ENCODE measurements at regions not wholly inside any gene's neighbourhood (a gene's known extent, or its start where the extent isn't known, plus 50 kb on each side); places are given as distances from the start of the nearest gene placed in this dataset.

GRCh38 chr6:105739764-105740163 lies 336.9 kb upstream of the PREP start:
- TF ChIP-seq, protein P1, sequence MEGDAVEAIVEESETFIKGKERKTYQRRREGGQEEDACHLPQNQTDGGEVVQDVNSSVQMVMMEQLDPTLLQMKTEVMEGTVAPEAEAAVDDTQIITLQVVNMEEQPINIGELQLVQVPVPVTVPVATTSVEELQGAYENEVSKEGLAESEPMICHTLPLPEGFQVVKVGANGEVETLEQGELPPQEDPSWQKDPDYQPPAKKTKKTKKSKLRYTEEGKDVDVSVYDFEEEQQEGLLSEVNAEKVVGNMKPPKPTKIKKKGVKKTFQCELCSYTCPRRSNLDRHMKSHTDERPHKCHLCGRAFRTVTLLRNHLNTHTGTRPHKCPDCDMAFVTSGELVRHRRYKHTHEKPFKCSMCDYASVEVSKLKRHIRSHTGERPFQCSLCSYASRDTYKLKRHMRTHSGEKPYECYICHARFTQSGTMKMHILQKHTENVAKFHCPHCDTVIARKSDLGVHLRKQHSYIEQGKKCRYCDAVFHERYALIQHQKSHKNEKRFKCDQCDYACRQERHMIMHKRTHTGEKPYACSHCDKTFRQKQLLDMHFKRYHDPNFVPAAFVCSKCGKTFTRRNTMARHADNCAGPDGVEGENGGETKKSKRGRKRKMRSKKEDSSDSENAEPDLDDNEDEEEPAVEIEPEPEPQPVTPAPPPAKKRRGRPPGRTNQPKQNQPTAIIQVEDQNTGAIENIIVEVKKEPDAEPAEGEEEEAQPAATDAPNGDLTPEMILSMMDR (IDR thresholded peaks at IDR 0.05): no peak
- TF ChIP-seq POLR2A (IDR thresholded peaks at IDR 0.05): no peak

DNA sequence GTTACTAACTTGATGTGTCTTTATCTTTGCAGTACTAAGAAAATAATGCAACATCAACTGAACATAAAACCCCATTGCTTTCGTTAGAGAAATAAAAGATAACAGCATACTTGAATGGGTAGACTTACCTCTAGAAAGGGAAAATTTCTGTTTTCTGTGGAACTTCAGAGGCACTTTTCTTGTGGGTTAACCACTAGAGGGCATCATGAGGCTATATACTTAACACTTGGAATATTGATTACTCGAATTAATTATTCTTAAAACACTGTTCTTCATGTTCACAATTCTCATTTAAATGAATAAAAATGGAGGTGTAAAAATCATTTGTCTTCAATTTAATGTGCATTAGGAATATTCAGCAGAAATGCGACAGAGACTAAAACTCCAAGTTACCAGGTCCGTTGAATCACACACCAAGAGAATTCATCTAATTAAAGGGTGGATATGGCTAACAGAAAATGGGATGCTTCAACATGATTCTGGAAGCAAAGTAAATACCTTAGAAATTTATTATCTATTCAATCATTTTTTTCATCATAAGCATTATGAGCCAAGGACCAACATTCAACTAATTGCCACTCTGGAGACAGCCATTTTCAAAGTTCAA lies 330.8 kb upstream of the PREP start:
- no peak overlapping the region for H3K4me3 ChIP-seq
- DNase-seq: no peak
- H3K27me3 ChIP-seq: no peaks in the 10 kb centered on the region
- intact Hi-C loops (cut with DNase I; ENCODE audit: low total_unique reads): no loop called here
- peak overlapping the region; percentile 3 to 8 for H3K27ac ChIP-seq
- H3K4me1 ChIP-seq: peaks cover 0 to 4% of the 10 kb centered on the region in 2 donors
- H3K9me3 ChIP-seq: no peaks in the 10 kb centered on the region
- no peak for TF ChIP-seq POLR2A (IDR thresholded peaks at IDR 0.05)
- TF ChIP-seq, protein P1 (IDR thresholded peaks at IDR 0.05): peak; percentile 32 to 40 (median 36)
- H3K36me3 ChIP-seq: no peaks in the 10 kb centered on the region

More at GRCh38 chr6:105739764-105740163, 336.9 kb upstream of the PREP start:
- intact Hi-C loops (cut with DNase I; ENCODE audit: low total_unique reads): no loop called here
- Histone ChIP-seq H3K4me3 (no peak overlapping the region), H3K27me3 (no peaks in the 10 kb centered on the region), H3K36me3 (no peaks in the 10 kb centered on the region), H3K4me1 (no peaks in the 10 kb centered on the region), H3K9me3 (no peaks in the 10 kb centered on the region), H3K27ac (peak overlapping the region; percentile 34 to 53)
- no peak for DNase-seq

DNA sequence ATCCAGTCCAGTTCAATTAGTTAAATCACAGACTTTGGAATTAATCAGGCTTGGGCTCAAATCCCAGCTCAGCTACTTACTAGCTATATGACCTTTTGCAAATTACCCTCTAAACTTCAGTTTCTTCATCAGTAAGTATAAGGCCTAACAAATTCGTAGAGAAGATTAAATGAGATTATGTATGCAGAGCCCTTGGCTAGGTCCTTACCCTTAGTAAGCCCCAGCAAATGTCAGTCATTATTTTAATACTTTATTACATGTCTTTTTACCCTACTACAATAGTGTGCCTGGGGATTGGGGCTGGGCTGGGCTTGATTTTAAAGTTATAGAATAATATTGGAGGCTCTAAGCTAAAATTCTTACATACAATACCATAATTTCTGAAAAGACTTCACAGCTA lies 326.1 kb upstream of the PREP start:
- Histone ChIP-seq H3K36me3 (no peaks in the 10 kb centered on the region), H3K27me3 (no peaks in the 10 kb centered on the region), H3K4me3 (no peak overlapping the region), H3K4me1 (peaks cover 0 to 4% of the 10 kb centered on the region in 2 donors), H3K9me3 (no peaks in the 10 kb centered on the region), H3K27ac (no peak overlapping the region)
- intact Hi-C loops (cut with DNase I; ENCODE audit: low total_unique reads): no loop called here
- TF ChIP-seq, protein P1 (IDR thresholded peaks at IDR 0.05): no peak
- no peak for TF ChIP-seq POLR2A (IDR thresholded peaks at IDR 0.05)
- DNase-seq: no peak

DNA sequence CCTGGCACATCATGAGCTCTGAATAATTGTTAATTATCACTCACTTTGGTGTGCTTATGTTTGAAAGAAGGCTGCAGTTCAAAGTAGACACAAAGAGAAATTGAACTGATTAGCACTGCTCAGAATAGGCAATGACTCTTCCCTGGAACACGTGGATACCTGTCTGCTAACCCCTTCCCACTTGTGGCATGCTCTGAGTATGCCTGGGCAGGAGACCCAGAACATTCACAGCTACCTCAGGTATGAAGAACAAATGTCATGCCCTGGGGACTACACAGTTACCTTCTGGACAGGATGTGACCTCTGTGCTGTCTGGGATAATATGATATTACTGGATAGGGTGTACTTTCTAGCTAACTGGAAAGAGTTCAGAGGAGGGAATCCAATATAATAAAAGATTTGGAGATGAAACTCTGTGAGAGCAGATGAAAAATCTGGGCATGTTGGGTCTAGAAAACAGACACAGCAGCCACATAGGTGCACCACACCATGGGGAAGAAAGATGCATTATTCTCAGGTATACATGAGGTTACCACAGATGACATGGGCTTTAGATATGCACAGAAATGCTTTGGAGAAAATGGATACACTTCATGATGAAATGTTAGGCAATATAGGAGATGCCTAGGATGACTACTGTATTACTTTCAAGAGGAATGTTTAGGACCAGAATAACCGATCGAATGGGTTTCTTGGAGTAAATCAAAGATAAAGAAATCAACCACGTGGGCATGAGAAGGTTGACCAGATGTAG lies 324.2 kb upstream of the PREP start:
- H3K9me3 ChIP-seq: no peaks in the 10 kb centered on the region
- H3K27me3 ChIP-seq: no peaks in the 10 kb centered on the region
- TF ChIP-seq, protein P1 (IDR thresholded peaks at IDR 0.05): no peak
- no peak for TF ChIP-seq POLR2A (IDR thresholded peaks at IDR 0.05)
- no peaks in the 10 kb centered on the region for H3K36me3 ChIP-seq
- no peak overlapping the region for H3K27ac ChIP-seq
- intact Hi-C loops (cut with DNase I; ENCODE audit: low total_unique reads): no loop called here
- peaks cover 0 to under 1% of the 10 kb centered on the region in 2 donors for H3K4me1 ChIP-seq
- no peak overlapping the region for H3K4me3 ChIP-seq
- no peak for DNase-seq

GRCh38 chr6:105714846-105715245 lies 312.0 kb upstream of the PREP start:
- H3K9me3 ChIP-seq: no peaks in the 10 kb centered on the region
- no peak for TF ChIP-seq POLR2A (IDR thresholded peaks at IDR 0.05)
- TF ChIP-seq, protein P1 (IDR thresholded peaks at IDR 0.05): no peak
- H3K27ac ChIP-seq: no peak overlapping the region
- no peak for DNase-seq
- H3K4me3 ChIP-seq: no peak overlapping the region
- intact Hi-C loops (cut with DNase I; ENCODE audit: low total_unique reads): no loop called here
- no peaks in the 10 kb centered on the region for H3K36me3 ChIP-seq
- no peaks in the 10 kb centered on the region for H3K27me3 ChIP-seq
- no peaks in the 10 kb centered on the region for H3K4me1 ChIP-seq
